Thoracic aorta (tissue), 2 donors: ENCODE measurements at regions not wholly inside any gene's neighbourhood (a gene's known extent, or its start where the extent isn't known, plus 50 kb on each side); places are given as distances from the start of the nearest gene placed in this dataset.
A peak's percentile ranks its signal among the peaks of the same experiment; 100 is the strongest.

Experiments
- ATAC-seq: fragments of 150-250 bp; one replicate; pipeline ENCODE4 v1.8.0; 2017; ENCODE audit warnings: low read depth; ENCODE audit not compliant: insufficient number of reproducible peaks, low FRiP score
- DNase-seq: peaks from one replicate; pipeline ENCODE4 v3.0.0-alpha.2; 2020; ENCODE audit warnings: low spot score
- H3K27ac ChIP-seq, 2 donors: fragments of 200-600 bp; sonication (generic); 1 replicate in 1 of 2; 2 replicates in 1 of 2; pipeline ENCODE4 v1.5.1; 2016; ENCODE audit warnings: mild to moderate bottlenecking in 2 of 2, moderate library complexity in 2 of 2
- H3K27me3 ChIP-seq: fragments of 200-600 bp; sonication (generic); replicated peaks from 2 replicates; pipeline ENCODE4 v1.6.0; 2016; ENCODE audit warnings: mild to moderate bottlenecking; ENCODE audit not compliant: insufficient read depth
- H3K36me3 ChIP-seq: fragments of 200-600 bp; sonication (generic); one replicate; pipeline ENCODE4 v1.5.1; 2016
- H3K4me1 ChIP-seq, 2 donors: fragments of 200-600 bp; sonication (generic); 1 replicate in 1 of 2; 2 replicates in 1 of 2; pipeline versions ENCODE4 v1.5.1 to v1.6.0; 2016; ENCODE audit warnings: low read depth in 2 of 2, mild to moderate bottlenecking in 1 of 2; ENCODE audit not compliant: control insufficient read depth in 1 of 2
- H3K4me3 ChIP-seq: fragments of 200-600 bp; sonication (generic); 2 replicates; pipeline ENCODE4 v1.5.1; 2016; ENCODE audit warnings: mild to moderate bottlenecking
- H3K9me3 ChIP-seq: fragments of 200-600 bp; sonication (generic); 2 replicates; pipeline ENCODE4 v1.5.1; 2016
- CTCF ChIP-seq: fragments of 200-600 bp; sonication (generic); IDR thresholded peaks from one replicate; pipeline ENCODE4 v1.5.1; 2019; ENCODE audit warnings: antibody characterized with exemption

GRCh38 chr18:59041819-59042815, 97.6 kb upstream of the SEC11C start:
- H3K4me1 ChIP-seq, result peaks cover 7 to 18% of the 10 kb centered on the region in 2 donors
- H3K36me3 ChIP-seq, result no peaks in the 10 kb centered on the region
- no peak overlapping the region for H3K4me3 ChIP-seq
- TF ChIP-seq CTCF, result no peak
- H3K9me3 ChIP-seq, result no peaks in the 10 kb centered on the region
- H3K27me3 ChIP-seq, result no peaks in the 10 kb centered on the region
- ATAC-seq (peak; percentile 29), DNase-seq (no peak)
- H3K27ac ChIP-seq, result peak overlapping the region; percentile 57 to 63

- H3K36me3 ChIP-seq, result no peaks in the 10 kb centered on the region
- no peak overlapping the region for H3K4me3 ChIP-seq
- no peaks in the 10 kb centered on the region for H3K27me3 ChIP-seq
- H3K4me1 ChIP-seq, result peaks cover 11 to 28% of the 10 kb centered on the region in 2 donors
- H3K9me3 ChIP-seq, result no peaks in the 10 kb centered on the region
- ATAC-seq (no peak), DNase-seq (no peak)
- no peak for TF ChIP-seq CTCF
- no peak overlapping the region for H3K27ac ChIP-seq
These were observed 94.8 kb upstream of the SEC11C start for GRCh38 chr18:59044855-59045254.

- peaks cover 10 to 35% of the 10 kb centered on the region in 2 donors for H3K4me1 ChIP-seq
- TF ChIP-seq CTCF, result no peak
- ATAC-seq, result no peak
These were observed 92.2 kb upstream of the SEC11C start for GRCh38 chr18:59047321-59048047.

GRCh38 chr18:59048048-59048363, 91.7 kb upstream of the SEC11C start:
- Histone ChIP-seq H3K36me3 (no peaks in the 10 kb centered on the region), H3K4me3 (no peak overlapping the region), H3K27ac (no peak overlapping the region), H3K4me1 (peaks cover 13 to 36% of the 10 kb centered on the region in 2 donors), H3K9me3 (no peaks in the 10 kb centered on the region), H3K27me3 (no peaks in the 10 kb centered on the region)
- no peak for TF ChIP-seq CTCF
- DNase-seq, result no peak
- ATAC-seq, result no peak

More at GRCh38 chr18:59047321-59048047, 92.2 kb upstream of the SEC11C start:
- Histone ChIP-seq H3K27ac (no peak overlapping the region), H3K27me3 (no peaks in the 10 kb centered on the region), H3K36me3 (no peaks in the 10 kb centered on the region), H3K4me3 (no peak overlapping the region), H3K9me3 (no peaks in the 10 kb centered on the region)
- no peak for DNase-seq

- H3K9me3 ChIP-seq, result no peaks in the 10 kb centered on the region
- ATAC-seq (no peak), DNase-seq (no peak)
- no peak for TF ChIP-seq CTCF
- no peak overlapping the region for H3K4me3 ChIP-seq
- no peaks in the 10 kb centered on the region for H3K36me3 ChIP-seq
- H3K4me1 ChIP-seq, result peaks cover 17 to 40% of the 10 kb centered on the region in 2 donors
- no peak overlapping the region for H3K27ac ChIP-seq
- no peaks in the 10 kb centered on the region for H3K27me3 ChIP-seq
These were observed 91.3 kb upstream of the SEC11C start for GRCh38 chr18:59048378-59048777.
